Hematopoietic multipotent progenitor cell (in vitro differentiated cells): ENCODE measurements at regions not wholly inside any gene's neighbourhood (a gene's known extent, or its start where the extent isn't known, plus 50 kb on each side); places are given as distances from the start of the nearest gene placed in this dataset.

ENCODE experiments used
- DNase-seq, 3 donors: peaks; one replicate each; pipeline ENCODE4 v3.0.0-alpha.2; 2011 to 2015; ENCODE audit warnings: low read depth in 2 of 3, low spot score in 2 of 3

DNA sequence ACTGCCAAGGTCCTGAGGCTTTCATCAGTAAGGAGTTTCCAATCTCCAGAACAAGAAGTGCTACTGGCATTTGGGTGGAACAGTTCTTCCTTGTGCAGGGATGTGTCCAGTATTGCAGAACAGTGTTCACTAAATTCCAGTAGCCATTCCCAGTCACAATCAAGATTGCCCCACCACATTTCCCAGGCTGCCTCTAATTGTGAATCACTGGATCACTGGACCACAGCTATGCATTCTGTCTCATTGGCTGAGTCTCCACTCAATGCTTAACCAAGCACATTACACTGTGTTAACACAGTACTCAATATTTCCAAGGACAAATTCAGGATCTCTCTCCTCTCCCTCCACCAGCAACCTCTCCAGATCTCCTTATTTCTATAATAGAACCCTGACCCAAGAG is 160.2 kb upstream of the CCDC150 start:
- DNase-seq = no peak

DNA sequence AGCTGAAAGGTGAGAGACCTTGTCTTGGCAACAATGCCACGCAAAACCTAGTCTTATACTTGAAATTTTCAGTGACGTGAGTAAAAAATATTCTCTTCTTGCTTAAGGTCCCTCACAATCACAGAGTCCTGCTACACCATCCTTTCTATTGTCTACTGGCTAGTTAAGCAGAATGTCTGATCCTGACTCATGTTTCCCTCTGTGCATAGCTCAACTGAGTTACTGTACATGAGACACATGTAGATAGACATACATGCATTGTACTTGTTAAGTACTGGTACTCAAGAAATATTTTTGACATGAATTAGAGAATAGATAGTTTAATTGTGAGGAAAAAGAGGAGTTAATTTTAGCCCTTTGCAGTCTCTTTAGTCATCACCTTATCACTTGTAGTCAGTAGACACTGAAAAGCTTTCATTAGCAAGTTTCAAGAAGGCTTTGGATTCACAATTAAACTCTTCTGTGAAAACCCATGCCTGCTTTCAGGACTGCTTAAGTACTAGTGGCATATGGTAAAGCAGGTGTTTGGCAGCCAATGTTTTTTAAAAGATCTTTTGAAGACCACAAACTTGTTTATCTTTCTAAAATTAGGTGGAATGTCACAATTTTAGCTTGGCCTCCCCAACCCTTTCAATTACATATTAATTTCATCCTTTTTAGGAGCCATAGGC is 158.7 kb upstream of the CCDC150 start:
- DNase-seq = no peak

DNA sequence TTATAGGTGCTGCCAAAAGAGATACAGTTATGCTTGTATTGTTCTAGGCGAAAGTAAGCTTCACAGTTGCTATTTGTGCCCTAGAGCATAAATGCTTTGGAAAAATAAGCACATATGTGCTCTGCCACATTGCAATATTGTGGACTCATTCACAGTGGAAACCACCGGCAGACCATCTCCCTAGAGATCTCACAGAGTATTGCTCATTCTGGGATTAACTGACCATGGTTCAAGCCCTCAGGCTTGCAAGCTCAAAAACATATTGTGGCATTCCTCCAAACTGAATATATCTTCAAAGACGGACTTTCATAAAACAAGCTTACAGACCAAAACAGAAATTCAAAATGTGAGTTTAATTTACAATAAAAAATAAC is 158.2 kb upstream of the CCDC150 start:
- DNase-seq = no peak

DNA sequence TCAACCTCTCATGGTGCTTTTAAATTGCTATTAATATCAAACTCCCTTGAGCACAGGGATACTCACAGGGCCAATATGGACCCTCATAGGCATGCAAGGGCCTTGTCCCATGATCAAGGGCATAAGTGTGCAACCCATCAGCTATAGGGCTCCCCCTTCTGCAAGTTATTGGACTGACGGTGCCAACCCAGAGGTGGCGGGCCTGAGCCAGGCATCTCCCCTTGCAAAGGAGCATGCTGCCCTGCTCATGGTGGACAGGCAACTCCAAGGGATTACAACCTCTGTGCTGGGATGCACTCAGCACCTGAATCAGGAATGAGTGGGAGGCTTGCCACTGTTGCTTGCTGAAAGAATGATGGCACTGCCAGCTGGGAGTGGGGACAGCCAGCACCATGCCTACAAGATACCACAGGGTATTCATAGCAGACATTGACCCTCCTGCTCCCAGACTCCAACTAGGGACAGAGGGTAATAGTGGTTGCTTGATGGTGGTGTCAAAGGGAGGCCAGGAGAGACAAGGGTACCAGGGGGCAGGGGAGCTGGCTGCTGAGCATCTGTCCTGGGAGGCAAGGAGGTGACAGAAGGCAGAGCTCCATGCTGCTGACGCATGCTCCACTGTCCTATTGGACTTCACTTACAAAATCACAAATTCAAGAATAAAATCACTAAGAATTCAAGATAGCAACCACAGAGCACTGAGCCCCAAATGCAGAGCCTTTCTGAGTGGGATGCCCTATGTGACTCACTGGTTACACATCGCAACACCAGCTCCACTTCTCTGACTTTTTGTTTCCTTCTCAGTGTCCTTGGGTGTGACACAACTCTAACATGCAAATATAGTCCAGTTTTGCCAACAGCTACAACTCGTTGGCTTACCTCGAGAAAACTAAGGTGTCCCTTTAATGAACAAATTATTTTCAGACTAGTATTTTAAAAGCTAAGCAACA is 157.1 kb upstream of the CCDC150 start:
- DNase-seq = no peak

DNA sequence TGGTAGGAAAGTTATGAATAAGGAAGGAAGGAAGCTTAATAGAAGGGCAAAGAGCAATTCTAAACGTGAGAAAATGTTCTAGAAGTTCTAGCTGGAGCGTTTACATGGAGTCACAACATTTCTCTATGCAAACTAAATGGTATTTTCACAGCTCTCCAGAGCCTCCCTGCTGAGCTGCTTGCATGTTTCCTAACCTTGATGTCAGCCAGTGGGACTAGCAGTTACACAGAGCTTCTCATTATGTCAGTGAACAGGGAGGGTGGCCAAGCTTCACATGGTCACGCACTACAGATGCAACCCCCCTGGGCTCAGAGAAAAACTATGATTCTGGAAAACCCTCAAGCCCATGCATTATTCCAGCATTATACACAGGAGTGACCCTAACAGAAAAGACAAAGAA is 153.4 kb upstream of the CCDC150 start:
- no peak for DNase-seq

DNA sequence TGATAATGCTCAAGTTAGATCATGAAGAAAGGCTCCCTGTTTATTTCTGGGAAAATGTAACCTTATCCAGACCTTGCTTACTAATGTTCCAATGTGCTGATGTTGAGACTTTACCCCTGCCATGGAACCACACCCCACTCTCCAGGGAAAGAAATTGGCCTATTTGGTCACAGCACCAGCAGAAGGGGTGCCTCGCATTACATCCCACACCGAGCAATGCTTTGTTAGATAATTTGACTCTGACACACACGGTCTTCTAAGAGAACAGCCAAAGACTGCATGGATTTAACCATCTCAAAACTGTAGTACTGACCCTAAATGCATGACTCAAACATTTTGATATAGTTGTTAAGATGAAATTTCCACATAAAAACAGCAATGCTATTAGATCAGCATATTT is 152.1 kb upstream of the CCDC150 start:
- DNase-seq = no peak

DNA sequence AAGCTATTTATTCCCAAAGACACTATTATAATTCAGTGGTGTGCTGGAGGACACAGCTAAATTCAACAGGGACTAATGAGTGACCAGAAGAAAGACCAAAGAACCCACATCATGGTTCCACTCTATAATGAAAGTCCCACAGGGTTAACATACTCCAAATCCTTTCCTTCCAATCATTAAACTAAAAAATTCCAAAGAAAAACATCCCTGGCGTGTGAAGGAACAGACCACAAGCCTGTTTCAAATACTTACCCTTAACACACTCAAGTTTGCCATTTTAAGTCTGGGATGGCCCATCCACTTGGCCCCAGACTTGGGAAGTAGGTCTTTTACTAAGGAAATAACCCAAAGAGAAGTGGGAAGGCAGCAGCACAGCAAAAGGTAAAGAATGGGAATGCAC is 150.1 kb upstream of the CCDC150 start:
- no peak for DNase-seq

DNA sequence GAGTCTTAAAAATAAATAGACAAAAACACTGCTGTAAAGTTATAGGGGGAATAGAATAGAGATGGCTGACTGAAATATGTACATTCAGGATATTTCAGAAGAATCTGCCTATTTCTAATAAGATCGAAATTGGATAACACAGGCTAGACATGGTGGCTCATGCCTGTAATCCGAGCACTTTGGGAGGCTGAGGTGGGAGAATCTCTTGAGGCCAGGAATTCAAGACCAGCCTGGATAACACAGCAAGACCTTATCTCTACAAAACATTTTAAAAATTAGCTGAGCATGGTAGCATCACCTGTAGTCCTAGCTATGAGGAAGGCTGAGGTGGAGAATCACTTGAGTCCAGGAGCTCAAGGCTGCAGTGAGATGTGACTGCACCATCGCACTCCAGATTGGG is 146.6 kb upstream of the CCDC150 start:
- DNase-seq = no peak

DNA sequence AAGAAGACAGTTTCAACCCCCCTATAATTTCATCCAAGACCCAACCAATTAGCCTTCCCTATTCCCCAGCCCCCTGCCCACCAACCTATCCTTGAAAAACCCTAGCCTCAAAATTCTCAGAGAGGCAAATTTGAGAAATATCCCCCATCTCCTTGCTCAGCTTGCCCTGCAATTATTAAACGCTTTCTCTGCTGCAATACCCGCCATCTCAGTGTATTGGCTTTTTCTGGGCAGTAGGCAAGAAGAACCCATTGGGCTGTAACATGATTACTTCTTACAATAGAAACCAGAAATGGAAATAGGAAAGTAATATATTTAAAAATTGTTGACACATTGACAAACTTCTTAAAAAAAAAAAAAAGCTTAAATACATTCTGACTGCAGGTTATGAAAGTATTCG is 140.6 kb upstream of the CCDC150 start:
- no peak for DNase-seq

DNA sequence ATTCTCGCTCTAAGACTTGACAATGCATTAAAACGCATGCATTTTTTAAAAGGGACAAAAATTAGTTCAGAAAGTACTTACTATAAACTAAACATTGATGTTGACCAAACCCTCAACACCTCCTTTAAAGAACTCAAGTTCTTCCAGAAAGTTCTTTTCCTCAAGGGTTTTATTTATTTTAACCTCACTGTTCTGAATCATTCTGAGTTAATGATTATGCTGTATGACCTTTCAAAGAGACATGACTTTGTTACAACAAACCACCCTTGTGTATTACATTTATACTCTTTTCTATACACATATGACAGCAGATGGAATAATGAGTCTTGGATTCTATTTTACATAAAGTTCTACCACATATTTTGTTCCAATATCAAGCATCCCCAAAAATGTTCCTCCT is 139.8 kb upstream of the CCDC150 start:
- no peak for DNase-seq

DNA sequence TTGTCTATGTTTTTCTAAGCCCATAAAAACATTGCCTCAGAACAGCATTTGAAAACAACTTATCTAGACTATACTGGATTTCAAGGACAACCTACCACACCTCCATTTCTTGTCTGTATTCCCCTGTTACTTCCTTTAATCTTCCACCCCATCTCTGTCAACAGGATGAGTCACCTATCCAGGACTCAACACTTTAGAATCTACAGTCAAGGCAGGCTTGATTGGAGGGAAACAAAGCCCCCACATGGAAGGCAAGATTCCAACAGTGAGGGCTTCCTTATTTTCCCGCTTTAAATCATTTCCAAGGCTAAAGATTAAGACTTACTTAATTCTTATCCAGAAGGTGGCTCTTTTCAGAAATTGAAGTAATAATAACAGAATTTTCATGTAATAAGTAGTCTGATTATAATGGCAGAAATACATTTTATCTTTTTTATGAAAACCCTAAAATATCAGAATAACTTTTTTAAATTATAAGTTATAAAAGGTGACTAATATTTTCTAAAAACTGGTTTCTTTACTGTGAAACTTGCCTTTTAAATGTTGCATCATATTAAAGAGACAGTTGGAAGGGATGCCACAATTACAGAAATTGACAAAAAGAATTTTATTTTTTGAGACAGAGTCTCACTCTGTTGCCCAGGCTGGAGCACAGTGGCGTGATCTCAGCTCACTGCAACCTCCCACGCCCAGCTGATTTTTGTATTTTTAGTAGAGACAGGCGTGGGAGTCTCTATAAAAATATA is 138.7 kb upstream of the CCDC150 start:
- DNase-seq = no peak

DNA sequence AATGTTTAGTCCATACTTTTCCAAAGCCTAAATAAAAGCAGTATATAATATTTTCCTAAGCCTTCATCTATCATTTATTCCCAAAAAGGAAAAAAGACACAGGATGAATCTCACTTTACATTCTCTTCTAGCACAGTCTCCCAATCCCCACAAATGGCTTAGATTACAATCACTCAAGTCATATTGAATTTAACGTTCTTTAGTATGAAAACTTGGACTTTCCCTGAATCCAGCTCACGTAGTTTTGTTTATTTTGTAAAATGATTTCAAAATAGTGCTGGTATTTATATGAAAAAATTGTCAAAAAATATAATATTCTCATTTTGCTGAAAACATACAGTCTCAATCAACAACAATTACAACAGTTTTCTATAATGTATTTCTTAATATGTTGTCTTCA is 137.7 kb upstream of the CCDC150 start:
- DNase-seq = no peak

DNA sequence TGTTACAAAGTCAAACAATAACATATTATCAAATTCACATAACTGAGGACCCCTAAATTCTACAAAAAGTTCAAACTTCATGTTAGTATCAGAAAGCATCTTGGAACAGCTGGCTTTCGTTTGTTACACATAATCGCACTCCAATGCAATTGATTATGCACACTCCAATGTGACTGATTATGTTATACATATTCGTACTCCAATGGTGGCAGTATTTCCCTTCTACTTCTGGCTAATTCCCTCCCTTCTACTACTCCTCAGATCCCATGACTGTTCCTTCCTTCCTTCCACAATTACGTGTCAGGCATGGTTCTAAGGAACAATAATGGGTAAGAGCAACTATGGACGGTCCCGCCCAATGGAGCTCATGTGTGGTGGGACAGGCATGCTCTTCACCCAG is 137.1 kb upstream of the CCDC150 start:
- DNase-seq = no peak

DNA sequence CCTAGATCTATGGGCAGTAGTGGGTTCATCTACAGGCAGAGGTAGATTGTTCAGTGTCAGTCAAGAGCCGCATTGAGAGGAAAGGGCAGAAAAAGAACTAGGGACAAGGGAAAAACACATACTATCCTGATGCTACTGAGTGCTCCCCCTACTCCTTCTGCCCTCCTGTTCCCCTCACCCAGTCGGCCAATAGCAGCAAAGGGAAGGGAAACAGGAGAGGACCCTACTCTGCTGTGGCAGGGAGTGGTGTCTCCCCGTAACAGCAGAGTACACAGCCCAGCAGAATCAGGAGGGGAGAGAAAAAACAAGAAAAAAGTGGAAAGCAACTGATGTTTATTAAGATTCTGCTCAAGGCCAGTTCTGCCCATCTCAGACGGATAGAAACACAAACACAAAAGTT is 136.1 kb upstream of the CCDC150 start:
- no peak for DNase-seq

DNA sequence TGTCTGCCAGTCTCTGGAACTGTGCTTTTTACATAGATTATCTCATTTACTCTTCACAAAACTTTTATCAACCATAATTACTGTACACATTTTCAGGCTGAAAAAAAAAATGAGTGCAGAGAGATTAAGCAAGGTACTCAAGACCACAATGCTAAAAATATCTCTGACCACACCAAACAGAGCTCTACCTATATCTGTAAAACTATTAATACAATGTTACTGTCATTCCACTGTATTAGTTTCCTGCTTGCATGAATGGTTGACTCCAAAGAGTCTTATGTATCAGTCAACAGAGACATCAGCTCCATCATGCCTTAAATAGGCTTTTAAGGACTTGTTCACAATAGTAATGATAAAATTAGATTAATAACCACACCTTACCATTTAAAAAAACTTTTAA is 134.7 kb upstream of the CCDC150 start:
- DNase-seq = no peak

DNA sequence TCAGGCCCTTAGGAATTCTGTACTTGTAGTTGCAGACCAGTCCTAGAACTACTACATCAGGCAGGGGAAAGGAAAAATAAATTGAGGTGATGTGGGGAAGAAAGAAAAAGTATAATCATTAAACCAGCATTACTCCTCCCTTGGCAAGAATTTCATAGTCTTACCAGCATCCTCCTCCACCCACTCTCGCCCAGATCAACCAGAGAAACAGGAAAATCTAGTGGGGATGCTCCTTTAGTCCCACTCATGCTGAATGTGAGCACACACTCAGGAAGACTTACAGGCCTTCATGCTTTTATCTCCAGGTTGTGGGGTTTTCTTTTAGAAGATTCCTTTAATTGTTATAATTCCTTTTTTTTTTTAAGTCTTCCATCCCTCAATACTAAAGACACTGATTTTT is 129.3 kb upstream of the CCDC150 start:
- no peak for DNase-seq

DNA sequence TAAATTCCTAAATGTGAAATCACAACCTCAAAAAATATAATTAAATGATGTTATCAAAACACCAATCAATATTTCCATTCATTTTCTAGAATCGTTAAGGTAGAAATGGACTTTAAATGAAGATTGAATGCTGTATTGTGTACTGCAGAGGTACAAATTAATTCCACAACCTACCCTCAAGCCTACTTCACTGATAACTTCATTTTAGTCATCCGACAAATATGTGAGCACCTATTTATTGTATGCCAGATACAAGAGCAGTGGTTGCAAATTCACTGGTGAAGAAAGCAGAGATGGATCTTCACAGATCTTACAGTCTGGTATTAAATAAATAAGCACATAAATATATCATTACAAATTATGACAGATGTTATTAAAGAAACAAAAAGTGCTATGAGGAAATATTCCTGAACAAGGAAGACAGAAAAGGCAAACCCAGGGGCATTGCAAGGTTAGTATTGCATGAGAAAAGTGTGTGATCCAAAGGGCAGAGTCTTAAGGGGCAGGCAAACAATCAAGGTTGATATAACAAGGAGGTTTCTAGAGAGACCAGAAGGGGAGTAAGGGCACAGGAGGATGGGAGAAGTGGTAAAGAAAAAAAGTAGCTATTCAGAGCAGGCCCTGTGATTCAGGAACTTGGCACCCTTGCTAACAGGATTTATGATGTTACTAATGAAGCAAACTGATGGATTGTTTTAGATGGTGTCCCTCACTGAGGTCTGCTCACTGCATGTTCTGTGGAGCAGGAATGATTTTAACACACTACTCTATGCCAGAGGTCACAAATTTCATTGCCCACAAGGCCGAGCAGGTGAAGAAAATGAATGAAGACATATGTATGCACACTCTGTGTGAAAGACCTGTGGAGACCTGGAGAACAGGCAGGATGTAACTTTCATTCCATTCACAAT is 128.0 kb upstream of the CCDC150 start:
- no peak for DNase-seq

DNA sequence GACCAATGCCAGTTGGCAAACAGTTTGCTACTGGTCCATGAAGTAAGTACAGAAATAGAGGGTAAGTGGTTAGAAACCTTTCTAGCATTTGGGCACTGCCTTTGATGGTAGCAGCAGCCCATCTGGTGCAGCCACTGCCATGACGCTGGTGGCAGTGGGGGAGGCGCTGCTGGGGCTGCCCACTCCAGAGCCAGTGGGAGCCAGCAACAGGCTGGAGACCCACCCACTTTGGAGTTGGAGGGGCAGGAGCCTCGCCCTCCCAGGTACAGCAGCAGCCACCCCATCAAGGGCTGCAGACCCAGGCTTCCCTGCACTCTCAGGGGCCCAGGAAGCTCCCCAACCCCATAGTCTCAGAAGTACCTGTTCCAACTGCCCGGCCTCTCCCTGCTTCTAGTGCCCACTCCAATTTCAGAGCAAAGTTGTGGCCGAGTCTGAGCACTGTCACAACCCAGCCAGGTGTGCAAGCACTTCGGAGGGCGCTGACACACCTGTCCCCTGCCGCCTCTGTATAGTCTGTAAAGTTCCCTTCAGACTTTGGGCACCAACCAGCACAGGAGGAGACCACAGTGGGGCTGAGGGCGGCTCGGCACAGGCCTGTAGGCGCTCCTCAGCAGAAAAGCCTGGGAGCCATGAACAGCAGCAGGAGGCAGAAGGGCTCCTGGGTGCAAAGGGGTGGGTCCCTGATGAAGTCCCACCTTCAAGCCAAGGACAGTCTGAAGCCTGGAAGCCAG is 125.6 kb upstream of the CCDC150 start:
- DNase-seq = no peak

DNA sequence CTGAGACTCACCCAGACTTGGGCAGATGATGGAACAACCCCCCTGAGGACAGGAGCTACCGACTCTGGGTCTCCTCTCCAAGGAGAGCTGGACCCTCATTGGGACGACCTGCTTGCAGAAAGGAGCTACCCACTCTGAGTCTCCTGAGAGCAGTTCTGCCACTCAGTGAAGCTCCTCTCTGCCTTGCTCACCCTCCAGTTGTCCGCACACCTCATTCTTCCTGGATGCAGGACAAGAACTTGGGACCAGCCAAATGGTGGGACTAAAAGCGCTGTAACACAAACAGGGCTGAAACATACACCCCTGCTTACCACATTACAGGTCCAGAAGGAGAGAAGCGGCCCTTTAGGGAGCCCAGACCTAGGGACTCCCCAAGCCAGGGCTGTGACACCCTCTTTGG is 124.9 kb upstream of the CCDC150 start:
- no peak for DNase-seq

DNA sequence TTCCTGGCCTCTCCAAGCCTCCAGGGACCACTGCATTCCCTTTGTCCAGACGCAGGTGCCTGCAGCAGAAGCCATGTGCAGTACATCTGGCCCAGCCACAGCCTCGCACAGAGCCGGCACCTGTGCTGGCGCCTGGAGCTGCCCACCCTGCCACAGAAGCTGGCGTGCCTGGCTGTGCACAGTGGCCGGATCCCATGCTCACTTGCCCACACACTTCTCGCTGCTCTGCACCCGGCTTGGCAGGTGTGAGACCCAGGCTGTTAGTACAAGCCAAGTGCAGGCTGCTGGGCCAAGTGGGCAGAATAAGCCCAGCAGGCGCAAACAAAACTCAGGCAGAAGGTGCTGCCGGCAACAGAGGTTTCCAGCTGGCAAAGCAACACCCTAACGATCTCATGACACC is 124.5 kb upstream of the CCDC150 start:
- no peak for DNase-seq
